OCI-LY7 (cell line): ENCODE measurements at regions not wholly inside any gene's neighbourhood (a gene's known extent, or its start where the extent isn't known, plus 50 kb on each side); places are given as distances from the start of the nearest gene placed in this dataset.

Experiments used
- BruUV-seq: library from RNA; stranded (reverse); fragments of 400-500 nt; replicated peaks from 2 replicates; lab custom pipeline; 2021; lab: Mats Ljungman, UMichigan
- CTCF ChIA-PET: fragments of 300-600 bp; sonication (Branson Sonifier 250); formaldehyde crosslinking; loops from one replicate; lab custom pipeline; 2022; ENCODE audit warnings: antibody characterized with exemption; ENCODE audit not compliant: unreplicated experiment; lab: Charles Lee
- POLR2A ChIA-PET: fragments of 300-600 bp; sonication (Branson Sonifier 250); formaldehyde crosslinking; loops from one replicate; lab custom pipeline; 2022; ENCODE audit warnings: antibody characterized with exemption; lab: Charles Lee
- DNase-seq: peaks from one replicate; pipeline ENCODE4 v3.0.0-alpha.2; 2015; ENCODE audit warnings: low spot score
- H2AFZ ChIP-seq: fragments of 200-600 bp; sonication (generic), shearing (Covaris generic); 2 replicates; pipeline ENCODE4 v1.6.1; 2014; ENCODE audit warnings: mild to moderate bottlenecking, antibody characterized with exemption, low read length, moderate library complexity
- H3K27ac ChIP-seq: fragments of 200-600 bp; sonication (generic); 2 replicates; pipeline ENCODE4 v1.5.1; 2014; ENCODE audit warnings: mixed run types, low read depth, mild to moderate bottlenecking, moderate library complexity, low read length, inconsistent platforms; ENCODE audit not compliant: poor library complexity, severe bottlenecking
- H3K36me3 ChIP-seq: fragments of 200-600 bp; sonication (generic); 2 replicates; pipeline ENCODE4 v1.6.1; 2014; ENCODE audit warnings: mild to moderate bottlenecking, antibody characterized with exemption, low read length, moderate library complexity, mixed read lengths; ENCODE audit not compliant: insufficient read depth
- H3K4me1 ChIP-seq: fragments of 200-600 bp; sonication (generic); 2 replicates; pipeline ENCODE4 v1.5.1; 2014; ENCODE audit warnings: mild to moderate bottlenecking, low read length; ENCODE audit not compliant: insufficient read depth, poor library complexity, severe bottlenecking
- H3K4me2 ChIP-seq: fragments of 200-600 bp; sonication (generic); 2 replicates; pipeline ENCODE4 v1.6.1; 2014; ENCODE audit warnings: mild to moderate bottlenecking, low read length
- H3K4me3 ChIP-seq: fragments of 200-600 bp; sonication (generic); 2 replicates; pipeline ENCODE4 v1.5.1; 2014; ENCODE audit warnings: mild to moderate bottlenecking, low read depth, low read length; ENCODE audit not compliant: poor library complexity, severe bottlenecking
- H3K79me2 ChIP-seq: fragments of 200-600 bp; sonication (generic); 2 replicates; pipeline ENCODE4 v1.6.1; 2016; ENCODE audit warnings: low read depth, mild to moderate bottlenecking, low read length, moderate library complexity, mixed read lengths; ENCODE audit not compliant: insufficient read depth
- H3K9me2 ChIP-seq: fragments of 200-600 bp; sonication (generic); 2 replicates; pipeline ENCODE4 v1.6.1; 2016; ENCODE audit warnings: mild to moderate bottlenecking, low read length, mixed read lengths; ENCODE audit not compliant: insufficient read depth
- H3K9me3 ChIP-seq: fragments of 200-600 bp; sonication (generic); 2 replicates; pipeline ENCODE4 v1.6.1; 2014; ENCODE audit warnings: mild to moderate bottlenecking, mixed run types, low read length, mixed read lengths
- H4K20me1 ChIP-seq: fragments of 200-600 bp; sonication (generic); 2 replicates; pipeline ENCODE4 v1.6.1; 2014; ENCODE audit warnings: mild to moderate bottlenecking, antibody characterized with exemption, low read length, moderate library complexity, mixed read lengths; ENCODE audit not compliant: insufficient read depth
- CTCF ChIP-seq: fragments of 200-600 bp; sonication (generic); conservative IDR thresholded peaks from 2 replicates; pipeline ENCODE4 v1.5.1; 2014; ENCODE audit warnings: mild to moderate bottlenecking, antibody characterized with exemption, low read length, moderate library complexity, mixed read lengths
- EZH2phosphoT487 ChIP-seq: fragments of 200-600 bp; sonication (generic); IDR thresholded peaks from 2 replicates; pipeline ENCODE4 v1.6.1; 2018; ENCODE audit warnings: low read depth, borderline replicate concordance, mild to moderate bottlenecking, mixed run types, antibody characterized with exemption, low read length, moderate library complexity, mixed read lengths
- intact Hi-C: fragments of 100-400 bp; cut with micrococcal nuclease; formaldehyde crosslinking; loops from one replicate; pipeline ENCODE4 v1.10.0; 2022; ENCODE audit not compliant: unreplicated experiment

- no TSS peak for BruUV-seq
- TF ChIP-seq EZH2phosphoT487 = no peak
- no peak for TF ChIP-seq CTCF
- Histone ChIP-seq H3K36me3 (no peaks in the 10 kb centered on the region), H3K79me2 (no peaks in the 10 kb centered on the region), H3K27ac (no peak overlapping the region), H3K9me2 (no peaks in the 10 kb centered on the region), H3K4me1 (no peaks in the 10 kb centered on the region), H3K4me2 (no peak overlapping the region), H4K20me1 (no peaks in the 10 kb centered on the region), H2AFZ (no peak overlapping the region), H3K9me3 (no peaks in the 10 kb centered on the region), H3K4me3 (no peak overlapping the region)
- ChIA-PET POLR2A (no interaction called here), CTCF (no interaction called here)
- intact Hi-C loops = no loop called here
- no peak for DNase-seq
Measured at GRCh38 chr2:9060819-9061218, 57.3 kb upstream of the MBOAT2 start.

GRCh38 chr2:9057939-9058761, 54.7 kb upstream of the MBOAT2 start:
- H3K27ac ChIP-seq = no peak overlapping the region
- no peaks in the 10 kb centered on the region for H4K20me1 ChIP-seq
- intact Hi-C loops = no loop called here
- no peak overlapping the region for H3K4me2 ChIP-seq
- no peaks in the 10 kb centered on the region for H3K36me3 ChIP-seq
- ChIA-PET POLR2A (interaction anchor here (0.7 to 1.2 kb wide), 2 partner anchors 10 to 53 kb away, joined by 3 read pairs; no protein-coding TSS in a partner anchor), CTCF (no interaction called here)
- H3K4me3 ChIP-seq = no peak overlapping the region
- H3K79me2 ChIP-seq = no peaks in the 10 kb centered on the region
- H2AFZ ChIP-seq = no peak overlapping the region
- no peak for DNase-seq
- BruUV-seq = no TSS peak
- no peak for TF ChIP-seq CTCF
- TF ChIP-seq EZH2phosphoT487 = no peak
- no peaks in the 10 kb centered on the region for H3K4me1 ChIP-seq
- H3K9me2 ChIP-seq = no peaks in the 10 kb centered on the region
- H3K9me3 ChIP-seq = no peaks in the 10 kb centered on the region

GRCh38 chr2:9055471-9055870, 52.0 kb upstream of the MBOAT2 start:
- TF ChIP-seq EZH2phosphoT487 (no peak), CTCF (no peak)
- Histone ChIP-seq H4K20me1 (no peaks in the 10 kb centered on the region), H3K9me2 (no peaks in the 10 kb centered on the region), H3K79me2 (no peaks in the 10 kb centered on the region), H3K4me3 (no peak overlapping the region), H2AFZ (no peak overlapping the region), H3K4me1 (no peaks in the 10 kb centered on the region), H3K4me2 (no peak overlapping the region), H3K27ac (no peak overlapping the region), H3K9me3 (no peaks in the 10 kb centered on the region), H3K36me3 (no peaks in the 10 kb centered on the region)
- intact Hi-C loops = no loop called here
- POLR2A ChIA-PET = interaction anchor here (0.6 to 1.6 kb wide), 2 partner anchors 12 to 218 kb away, joined by 4 to 5 read pairs; no protein-coding TSS in a partner anchor
- CTCF ChIA-PET = no interaction called here
- no TSS peak for BruUV-seq
- DNase-seq = no peak
